ENCODE measurements at regions not wholly inside any gene's neighbourhood (a gene's known extent, or its start where the extent isn't known, plus 50 kb on each side); places are given as distances from the start of the nearest gene placed in this dataset.

- intact Hi-C loops (cut with micrococcal nuclease; ENCODE audit: unreplicated experiment): no loop called here
- no peak for DNase-seq (ENCODE audit: low spot score)
- Histone ChIP-seq H3K4me2 (ENCODE audit: low read length) (no peak overlapping the region), H3K4me3 (ENCODE audit: low read depth, low read length, poor library complexity, severe bottlenecking) (no peak overlapping the region), H2AFZ (ENCODE audit: low read length) (no peak overlapping the region), H3K9me2 (ENCODE audit: insufficient read depth, low read length) (no peaks in the 10 kb centered on the region), H3K79me2 (ENCODE audit: insufficient read depth, low read depth, low read length) (no peaks in the 10 kb centered on the region), H3K4me1 (ENCODE audit: insufficient read depth, low read length, poor library complexity, severe bottlenecking) (no peaks in the 10 kb centered on the region), H3K27ac (ENCODE audit: low read depth, low read length, poor library complexity, severe bottlenecking) (no peak overlapping the region), H4K20me1 (ENCODE audit: insufficient read depth, low read length) (no peaks in the 10 kb centered on the region), H3K9me3 (ENCODE audit: low read length) (no peaks in the 10 kb centered on the region), H3K36me3 (ENCODE audit: insufficient read depth, low read length) (no peaks in the 10 kb centered on the region)
- no TSS peak for BruUV-seq (replicated peaks)
- ChIA-PET CTCF (ENCODE audit: unreplicated experiment) (no interaction called here), POLR2A (interaction anchor here (0.6 to 1.0 kb wide), 2 partner anchors 23 to 35 kb away, joined by 3 to 5 read pairs; no protein-coding TSS in a partner anchor)
- TF ChIP-seq EZH2phosphoT487 (IDR thresholded peaks at IDR 0.05; ENCODE audit: borderline replicate concordance, low read depth, low read length) (no peak), CTCF (conservative IDR thresholded peaks at IDR 0.05; ENCODE audit: low read length) (no peak)
Observed at GRCh38 chr12:93292731-93293566, 84.8 kb upstream of the NUDT4 start.

GRCh38 chr12:93297032-93297431 is 80.7 kb upstream of the NUDT4 start:
- DNase-seq (ENCODE audit: low spot score): no peak
- no peak overlapping the region for H2AFZ ChIP-seq (ENCODE audit: low read length)
- H3K4me2 ChIP-seq (ENCODE audit: low read length): no peak overlapping the region
- no peak overlapping the region for H3K4me3 ChIP-seq (ENCODE audit: low read depth, low read length, poor library complexity, severe bottlenecking)
- no peaks in the 10 kb centered on the region for H3K79me2 ChIP-seq (ENCODE audit: insufficient read depth, low read depth, low read length)
- ChIA-PET POLR2A (no interaction called here), CTCF (ENCODE audit: unreplicated experiment) (no interaction called here)
- no peaks in the 10 kb centered on the region for H4K20me1 ChIP-seq (ENCODE audit: insufficient read depth, low read length)
- intact Hi-C loops (cut with micrococcal nuclease; ENCODE audit: unreplicated experiment): no loop called here
- no peaks in the 10 kb centered on the region for H3K4me1 ChIP-seq (ENCODE audit: insufficient read depth, low read length, poor library complexity, severe bottlenecking)
- no peaks in the 10 kb centered on the region for H3K9me3 ChIP-seq (ENCODE audit: low read length)
- TF ChIP-seq CTCF (conservative IDR thresholded peaks at IDR 0.05; ENCODE audit: low read length) (no peak), EZH2phosphoT487 (IDR thresholded peaks at IDR 0.05; ENCODE audit: borderline replicate concordance, low read depth, low read length) (no peak)
- H3K36me3 ChIP-seq (ENCODE audit: insufficient read depth, low read length): no peaks in the 10 kb centered on the region
- H3K27ac ChIP-seq (ENCODE audit: low read depth, low read length, poor library complexity, severe bottlenecking): no peak overlapping the region
- BruUV-seq (replicated peaks): no TSS peak
- H3K9me2 ChIP-seq (ENCODE audit: insufficient read depth, low read length): no peaks in the 10 kb centered on the region

- BruUV-seq (replicated peaks): no TSS peak
- no peaks in the 10 kb centered on the region for H3K36me3 ChIP-seq (ENCODE audit: insufficient read depth, low read length)
- intact Hi-C loops (cut with micrococcal nuclease; ENCODE audit: unreplicated experiment): no loop called here
- DNase-seq (ENCODE audit: low spot score): no peak
- H3K4me3 ChIP-seq (ENCODE audit: low read depth, low read length, poor library complexity, severe bottlenecking): no peak overlapping the region
- H3K9me3 ChIP-seq (ENCODE audit: low read length): no peaks in the 10 kb centered on the region
- H2AFZ ChIP-seq (ENCODE audit: low read length): no peak overlapping the region
- H4K20me1 ChIP-seq (ENCODE audit: insufficient read depth, low read length): no peaks in the 10 kb centered on the region
- H3K4me1 ChIP-seq (ENCODE audit: insufficient read depth, low read length, poor library complexity, severe bottlenecking): no peaks in the 10 kb centered on the region
- H3K27ac ChIP-seq (ENCODE audit: low read depth, low read length, poor library complexity, severe bottlenecking): no peak overlapping the region
- ChIA-PET CTCF (ENCODE audit: unreplicated experiment) (interaction anchor here (0.5 kb wide), 1 partner anchor 1530 kb away, joined by 5 read pairs; no protein-coding TSS in a partner anchor), POLR2A (no interaction called here)
- no peak overlapping the region for H3K4me2 ChIP-seq (ENCODE audit: low read length)
- no peak for TF ChIP-seq EZH2phosphoT487 (IDR thresholded peaks at IDR 0.05; ENCODE audit: borderline replicate concordance, low read depth, low read length)
- no peaks in the 10 kb centered on the region for H3K9me2 ChIP-seq (ENCODE audit: insufficient read depth, low read length)
- no peaks in the 10 kb centered on the region for H3K79me2 ChIP-seq (ENCODE audit: insufficient read depth, low read depth, low read length)
Observed at GRCh38 chr12:93297536-93297935, 80.2 kb upstream of the NUDT4 start.

All from OCI-LY7 (cell line).